Inflammatory macrophage (primary cell): ENCODE measurements at regions not wholly inside any gene's neighbourhood (a gene's known extent, or its start where the extent isn't known, plus 50 kb on each side); places are given as distances from the start of the nearest gene placed in this dataset.
"Not testable (repeated sequence)": the region's sequence is repeated elsewhere in the genome, so short reads cannot be mapped to it uniquely, and the experiment has no call there.

ENCODE experiments used
- DNase-seq, 2 donors: peaks; one replicate each; pipeline ENCODE4 v3.0.0-alpha.2; 2020 to 2022

GRCh38 chr12:90687682-90688081 is 267.3 kb downstream of the CCER1 start:
- DNase-seq, result not testable (repeated sequence)

- DNase-seq, result peak in 1 of 2 donors; percentile 39
These were observed 271.1 kb downstream of the CCER1 start for GRCh38 chr12:90683871-90684270.

GRCh38 chr12:90682398-90682797 is 272.6 kb downstream of the CCER1 start:
- no peak for DNase-seq

GRCh38 chr12:90679674-90680073 is 275.3 kb downstream of the CCER1 start:
- no peak for DNase-seq

GRCh38 chr12:90677552-90677951 is 277.4 kb downstream of the CCER1 start:
- no peak for DNase-seq

GRCh38 chr12:90677055-90677454 is 277.9 kb downstream of the CCER1 start:
- DNase-seq, result no peak

GRCh38 chr12:90675106-90675505 is 279.9 kb downstream of the CCER1 start:
- DNase-seq, result no peak

GRCh38 chr12:90672081-90672480 is 282.9 kb downstream of the CCER1 start:
- no peak for DNase-seq

- DNase-seq, result not testable (repeated sequence)
These were observed 291.0 kb downstream of the CCER1 start for GRCh38 chr12:90663949-90664348.

GRCh38 chr12:90659060-90659459 is 295.9 kb downstream of the CCER1 start:
- no peak for DNase-seq

GRCh38 chr12:90653040-90653439 is 301.9 kb downstream of the CCER1 start:
- DNase-seq, result no peak

- no peak for DNase-seq
These were observed 302.7 kb downstream of the CCER1 start for GRCh38 chr12:90652280-90652679.

- no peak for DNase-seq
These were observed 309.8 kb downstream of the CCER1 start for GRCh38 chr12:90645181-90645580.

GRCh38 chr12:90631591-90632212 is 323.3 kb downstream of the CCER1 start:
- DNase-seq, result no peak

- DNase-seq, result no peak
These were observed 325.0 kb downstream of the CCER1 start for GRCh38 chr12:90630006-90630405.

GRCh38 chr12:90628213-90628612 is 326.8 kb downstream of the CCER1 start:
- DNase-seq, result no peak

GRCh38 chr12:90627180-90627896 is 327.6 kb downstream of the CCER1 start:
- no peak for DNase-seq

GRCh38 chr12:90622431-90622830 is 332.5 kb downstream of the CCER1 start:
- no peak for DNase-seq

GRCh38 chr12:90621927-90622326 is 333.0 kb downstream of the CCER1 start:
- no peak for DNase-seq

- no peak for DNase-seq
These were observed 335.0 kb downstream of the CCER1 start for GRCh38 chr12:90619943-90620342.

GRCh38 chr12:90618586-90618985 is 336.4 kb downstream of the CCER1 start:
- no peak for DNase-seq

- DNase-seq, result no peak
These were observed 343.1 kb downstream of the CCER1 start for GRCh38 chr12:90611891-90612290.

GRCh38 chr12:90611048-90611447 is 343.9 kb downstream of the CCER1 start:
- no peak for DNase-seq

- DNase-seq, result no peak
These were observed 361.2 kb downstream of the CCER1 start for GRCh38 chr12:90593596-90594295.
